Choroid plexus epithelial cell (primary cell): ENCODE measurements at regions not wholly inside any gene's neighbourhood (a gene's known extent, or its start where the extent isn't known, plus 50 kb on each side); places are given as distances from the start of the nearest gene placed in this dataset.

ENCODE experiments used
- DNase-seq: peaks from one replicate; pipeline ENCODE4 v3.0.0-alpha.2; 2010; ENCODE audit warnings: low read depth
- H3K4me3 ChIP-seq: 2 replicates; pipeline ENCODE4 v1.5.1; 2011; ENCODE audit warnings: low read depth, mild to moderate bottlenecking, control low read depth, low read length, moderate library complexity
- CTCF ChIP-seq: conservative IDR thresholded peaks from 2 replicates; pipeline ENCODE4 v1.5.1; 2011; ENCODE audit warnings: low read depth, mild to moderate bottlenecking, control low read depth, inconsistent platforms, low read length, moderate library complexity

GRCh38 chr12:130281153-130281799 is 56.4 kb upstream of the PIWIL1 start:
- peak; percentile 40 for TF ChIP-seq CTCF
- no peak overlapping the region for H3K4me3 ChIP-seq
- DNase-seq, result no peak

- no peak for DNase-seq
- no peak for TF ChIP-seq CTCF
- H3K4me3 ChIP-seq, result no peak overlapping the region
Observed at GRCh38 chr12:130286041-130286440, 51.6 kb upstream of the PIWIL1 start.

GRCh38 chr12:130286741-130287440 is 50.8 kb upstream of the PIWIL1 start:
- no peak for DNase-seq
- no peak for TF ChIP-seq CTCF
- no peak overlapping the region for H3K4me3 ChIP-seq
